Neuronal stem cell (in vitro differentiated cells): ENCODE measurements at regions not wholly inside any gene's neighbourhood (a gene's known extent, or its start where the extent isn't known, plus 50 kb on each side); places are given as distances from the start of the nearest gene placed in this dataset.
"Not testable (repeated sequence)": the region's sequence is repeated elsewhere in the genome, so short reads cannot be mapped to it uniquely, and the experiment has no call there.

Source experiments
- DNase-seq: peaks from one replicate; pipeline ENCODE4 v3.0.0-alpha.2; 2013; ENCODE audit warnings: low spot score
- H2AFZ ChIP-seq: one replicate; pipeline ENCODE4 v1.6.1; 2013; ENCODE audit warnings: mild to moderate bottlenecking, low read length, inconsistent platforms
- H2AK5ac ChIP-seq: 2 replicates; pipeline ENCODE4 v1.6.1; 2013; ENCODE audit warnings: low read depth, mild to moderate bottlenecking, inconsistent platforms, low read length, moderate library complexity, mixed read lengths
- H2BK120ac ChIP-seq: 2 replicates; pipeline ENCODE4 v1.6.1; 2013; ENCODE audit warnings: low read depth, mild to moderate bottlenecking, inconsistent platforms, low read length, moderate library complexity, mixed read lengths
- H2BK12ac ChIP-seq: one replicate; pipeline ENCODE4 v1.6.1; 2013; ENCODE audit warnings: low read length, inconsistent platforms
- H2BK15ac ChIP-seq: 2 replicates; pipeline ENCODE4 v1.6.1; 2013; ENCODE audit warnings: mild to moderate bottlenecking, low read length, inconsistent platforms, mixed read lengths
- H2BK5ac ChIP-seq: one replicate; pipeline ENCODE4 v1.6.1; 2013; ENCODE audit warnings: inconsistent platforms, mild to moderate bottlenecking, low read length, moderate library complexity
- H3K14ac ChIP-seq: one replicate; pipeline ENCODE4 v1.6.1; 2013; ENCODE audit warnings: low read length, inconsistent platforms
- H3K18ac ChIP-seq: 2 replicates; pipeline ENCODE4 v1.6.1; 2013; ENCODE audit warnings: low read length, inconsistent platforms
- H3K23ac ChIP-seq: 2 replicates; pipeline ENCODE4 v1.6.1; 2013; ENCODE audit warnings: low read depth, mild to moderate bottlenecking, mixed read lengths, low read length, inconsistent platforms; ENCODE audit not compliant: poor library complexity
- H3K27ac ChIP-seq: replicated peaks from 3 replicates; pipeline ENCODE4 v1.5.1; 2013; ENCODE audit warnings: low read length, inconsistent platforms
- H3K27me3 ChIP-seq, 3 experiments: 2 replicates each; pipeline ENCODE4 v1.6.1; 2013; ENCODE audit warnings: low read length in 3 of 3, mild to moderate bottlenecking in 2 of 3, inconsistent platforms in 1 of 3, low read depth in 1 of 3, mixed read lengths in 1 of 3, moderate library complexity in 1 of 3; ENCODE audit not compliant: control insufficient read depth in 3 of 3, insufficient read depth in 3 of 3
- H3K36me3 ChIP-seq, 2 donors: replicated peaks in 1 of 2; 2 replicates each; pipeline ENCODE4 v1.6.1; 2013; ENCODE audit warnings: low read length in 2 of 2; ENCODE audit not compliant: control insufficient read depth in 2 of 2, insufficient read depth in 2 of 2
- H3K4ac ChIP-seq: 2 replicates; pipeline ENCODE4 v1.6.1; 2013; ENCODE audit warnings: inconsistent platforms, mild to moderate bottlenecking, low read length, moderate library complexity
- H3K4me1 ChIP-seq, 2 donors: 1 replicate in 1 of 2; 2 replicates in 1 of 2; pipeline ENCODE4 v1.6.1; 2013; ENCODE audit warnings: low read length in 2 of 2, low read depth in 1 of 2; ENCODE audit not compliant: control insufficient read depth in 2 of 2, insufficient read depth in 1 of 2
- H3K4me2 ChIP-seq: one replicate; pipeline ENCODE4 v1.6.1; 2013; ENCODE audit warnings: mild to moderate bottlenecking, low read length, inconsistent platforms; ENCODE audit not compliant: insufficient read depth, poor library complexity, severe bottlenecking
- H3K4me3 ChIP-seq, 2 donors: 2 replicates each; pipeline ENCODE4 v1.5.1; 2013; ENCODE audit warnings: low read length in 2 of 2, mild to moderate bottlenecking in 2 of 2, inconsistent platforms in 1 of 2, moderate library complexity in 1 of 2
- H3K79me1 ChIP-seq: one replicate; pipeline ENCODE4 v1.6.1; 2013; ENCODE audit warnings: low read depth, mild to moderate bottlenecking, inconsistent platforms, low read length, moderate library complexity
- H3K9ac ChIP-seq: one replicate; pipeline ENCODE4 v1.6.1; 2013; ENCODE audit warnings: mild to moderate bottlenecking, low read depth, low read length, inconsistent platforms; ENCODE audit not compliant: poor library complexity
- H3K9me3 ChIP-seq, 2 donors: replicated peaks in 1 of 2; 2 replicates each; pipeline versions ENCODE3 to v1.6.1; 2013; ENCODE audit warnings: low read length in 2 of 2, mild to moderate bottlenecking in 2 of 2, inconsistent platforms in 1 of 2, low read depth in 1 of 2, mixed read lengths in 1 of 2, moderate library complexity in 1 of 2; ENCODE audit not compliant: control insufficient read depth in 2 of 2, insufficient read depth in 1 of 2
- H4K8ac ChIP-seq: one replicate; pipeline ENCODE4 v1.6.1; 2013; ENCODE audit warnings: low read depth, mild to moderate bottlenecking, inconsistent platforms, low read length, moderate library complexity
- H4K91ac ChIP-seq: one replicate; pipeline ENCODE4 v1.6.1; 2013; ENCODE audit warnings: low read length, low read depth, mild to moderate bottlenecking, inconsistent platforms; ENCODE audit not compliant: poor library complexity
- WGBS, 2 donors: extraction: QIAGEN DNeasy Blood & Tissue Kit; methylation state at CpG; one replicate each; pipeline ENCODE4 v1.1.7; 2013; ENCODE audit warnings: missing lambda C conversion rate in 2 of 2, mixed read lengths in 1 of 2; ENCODE audit not compliant: insufficient read length in 2 of 2, insufficient replicate concordance in 1 of 2; ENCODE audit errors: extremely low coverage in 2 of 2; 5-methylcytosine and 5-hydroxymethylcytosine counted together

DNA sequence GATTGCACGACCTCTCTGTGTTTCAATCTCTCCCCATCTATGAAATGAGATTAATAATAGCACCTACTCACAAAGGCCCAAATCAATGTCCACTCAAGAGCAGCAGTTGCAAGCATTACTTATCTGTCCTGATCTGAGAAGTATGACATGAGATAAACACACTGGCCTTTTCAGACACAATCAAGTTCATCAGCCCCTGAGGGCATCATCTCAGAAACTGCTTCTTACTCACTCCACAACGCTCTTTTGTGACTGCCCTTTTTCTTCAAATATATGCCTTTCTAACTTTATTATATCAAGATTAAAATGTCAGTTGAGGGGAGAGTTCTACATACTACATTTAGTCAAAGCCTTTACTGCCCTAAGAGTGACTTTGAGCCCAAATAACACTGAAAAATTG is 371.9 kb upstream of the SPAG17 start:
- Histone ChIP-seq H3K9ac (no peak overlapping the region), H3K18ac (no peak overlapping the region), H2BK15ac (no peak overlapping the region), H4K91ac (no peak overlapping the region), H2BK120ac (no peak overlapping the region), H3K14ac (no peak overlapping the region), H2AFZ (no peak overlapping the region), H3K27ac (no peak overlapping the region), H3K4me3 (no peak overlapping the region), H3K27me3 (no peaks in the 10 kb centered on the region), H3K4me1 (no peaks in the 10 kb centered on the region), H3K9me3 (no peaks in the 10 kb centered on the region), H3K23ac (no peak overlapping the region), H2BK12ac (no peak overlapping the region), H2AK5ac (no peak overlapping the region), H4K8ac (no peak overlapping the region), H3K4ac (no peak overlapping the region), H2BK5ac (no peak overlapping the region), H3K4me2 (no peak overlapping the region), H3K36me3 (no peaks in the 10 kb centered on the region), H3K79me1 (no peaks in the 10 kb centered on the region)
- WGBS, 2 donors: no CpG with 5 or more reads among the region's 2 CpGs
- DNase-seq: no peak

DNA sequence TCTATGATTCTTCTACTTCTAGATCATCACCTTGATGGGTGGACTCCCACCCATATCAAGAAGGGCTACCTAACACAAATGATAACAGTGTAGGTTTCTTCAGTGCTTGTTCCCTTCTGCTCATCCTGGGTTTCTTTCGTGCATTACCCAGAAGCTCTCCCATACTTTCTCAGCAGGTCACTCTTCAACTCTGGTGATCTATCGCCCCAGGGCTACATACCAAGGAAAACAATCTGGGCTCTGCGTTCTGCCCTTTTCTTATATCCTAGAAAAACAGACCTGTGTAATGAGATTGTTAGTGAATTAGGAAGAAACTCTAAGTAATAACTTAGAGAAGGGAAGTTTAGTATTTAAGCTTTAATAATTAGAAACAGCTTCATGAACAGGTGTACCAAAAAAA is 370.6 kb upstream of the SPAG17 start:
- no peak overlapping the region for H3K14ac ChIP-seq
- H2AK5ac ChIP-seq: no peak overlapping the region
- H3K4me3 ChIP-seq: no peak overlapping the region
- no peaks in the 10 kb centered on the region for H3K27me3 ChIP-seq
- H2AFZ ChIP-seq: no peak overlapping the region
- H2BK12ac ChIP-seq: no peak overlapping the region
- no peak overlapping the region for H4K8ac ChIP-seq
- H3K18ac ChIP-seq: no peak overlapping the region
- H3K23ac ChIP-seq: no peak overlapping the region
- no peaks in the 10 kb centered on the region for H3K79me1 ChIP-seq
- H3K4ac ChIP-seq: no peak overlapping the region
- no peak overlapping the region for H3K27ac ChIP-seq
- no peak for DNase-seq
- H3K9me3 ChIP-seq: no peaks in the 10 kb centered on the region
- WGBS, 2 donors: no CpG with 5 or more reads among the region's 3 CpGs
- H3K4me2 ChIP-seq: no peak overlapping the region
- no peak overlapping the region for H3K9ac ChIP-seq
- no peak overlapping the region for H4K91ac ChIP-seq
- H3K36me3 ChIP-seq: no peaks in the 10 kb centered on the region
- H2BK120ac ChIP-seq: no peak overlapping the region
- H3K4me1 ChIP-seq: no peaks in the 10 kb centered on the region
- no peak overlapping the region for H2BK15ac ChIP-seq
- no peak overlapping the region for H2BK5ac ChIP-seq

DNA sequence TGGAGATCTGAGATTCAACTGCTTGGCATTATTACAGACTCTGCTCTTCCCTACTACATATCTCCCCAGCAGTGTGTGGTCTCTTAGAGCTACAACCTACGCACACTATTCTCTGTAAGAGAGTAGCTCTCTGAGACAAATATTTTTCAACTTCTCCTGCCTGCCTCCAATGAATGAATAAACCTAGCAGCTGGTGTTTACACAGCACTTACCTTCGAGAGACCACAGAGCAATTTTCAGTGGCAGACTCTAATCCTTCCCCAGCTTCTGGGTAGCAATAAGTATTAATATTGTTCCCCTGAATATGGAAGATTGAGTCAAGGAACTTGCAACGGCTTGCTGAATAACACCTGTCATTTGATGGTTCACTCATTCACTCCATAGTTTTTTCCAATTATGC is 350.9 kb upstream of the SPAG17 start:
- H2BK12ac ChIP-seq: no peak overlapping the region
- H3K9me3 ChIP-seq: no peaks in the 10 kb centered on the region
- no peak overlapping the region for H4K8ac ChIP-seq
- no peak overlapping the region for H4K91ac ChIP-seq
- no peak overlapping the region for H3K27ac ChIP-seq
- no peak overlapping the region for H3K9ac ChIP-seq
- no peak overlapping the region for H3K18ac ChIP-seq
- H3K27me3 ChIP-seq: no peaks in the 10 kb centered on the region
- no peak overlapping the region for H3K4ac ChIP-seq
- DNase-seq: no peak
- no peak overlapping the region for H3K14ac ChIP-seq
- no peak overlapping the region for H2BK5ac ChIP-seq
- no peak overlapping the region for H3K4me2 ChIP-seq
- H3K79me1 ChIP-seq: no peaks in the 10 kb centered on the region
- H2AFZ ChIP-seq: no peak overlapping the region
- no peak overlapping the region for H2BK120ac ChIP-seq
- no CpG with 5 or more reads among the region's 3 CpGs for WGBS, 2 donors
- H2AK5ac ChIP-seq: no peak overlapping the region
- no peak overlapping the region for H3K23ac ChIP-seq
- no peaks in the 10 kb centered on the region for H3K36me3 ChIP-seq
- no peaks in the 10 kb centered on the region for H3K4me1 ChIP-seq
- no peak overlapping the region for H3K4me3 ChIP-seq
- no peak overlapping the region for H2BK15ac ChIP-seq

DNA sequence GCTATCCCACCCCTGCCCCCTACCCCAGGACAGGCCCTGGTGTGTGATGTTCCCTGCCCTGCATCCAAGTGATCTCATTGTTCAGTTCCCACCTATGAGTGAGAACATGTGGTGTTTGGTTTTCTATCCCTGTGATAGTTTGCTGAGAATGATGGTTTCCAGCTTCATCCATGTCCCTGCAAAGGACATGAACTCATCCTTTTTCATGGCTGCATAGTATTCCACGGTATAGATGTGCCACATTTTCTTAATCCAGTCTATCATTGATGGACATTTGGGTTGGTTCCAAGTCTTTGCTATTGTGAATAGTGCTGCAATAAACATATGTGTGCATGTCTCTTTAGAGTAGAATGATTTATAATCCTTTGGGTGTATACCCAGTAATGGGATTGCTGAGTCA is 326.9 kb upstream of the SPAG17 start:
- H3K9me3 ChIP-seq: not testable (repeated sequence)

More for the DNA sequence above, 326.9 kb upstream of the SPAG17 start:
- H2AK5ac ChIP-seq, H3K18ac ChIP-seq, H3K23ac ChIP-seq, DNase-seq, H3K9ac ChIP-seq, H2BK5ac ChIP-seq, H3K4me1 ChIP-seq, H2BK120ac ChIP-seq, H3K36me3 ChIP-seq, H2BK15ac ChIP-seq, H3K27me3 ChIP-seq, H3K79me1 ChIP-seq, H3K4me3 ChIP-seq, H3K27ac ChIP-seq, H3K4me2 ChIP-seq, H3K4ac ChIP-seq, H2BK12ac ChIP-seq, H3K14ac ChIP-seq, H4K8ac ChIP-seq, H2AFZ ChIP-seq, H4K91ac ChIP-seq: not testable (repeated sequence)
- no CpG with 5 or more reads among the region's 1 CpG for WGBS, 2 donors
